ENCODE measurements at regions not wholly inside any gene's neighbourhood (a gene's known extent, or its start where the extent isn't known, plus 50 kb on each side); places are given as distances from the start of the nearest gene placed in this dataset.

- no peak for DNase-seq
Observed at GRCh38 chr3:21801631-21802030, 50.6 kb upstream of the ZNF385D start.

DNA sequence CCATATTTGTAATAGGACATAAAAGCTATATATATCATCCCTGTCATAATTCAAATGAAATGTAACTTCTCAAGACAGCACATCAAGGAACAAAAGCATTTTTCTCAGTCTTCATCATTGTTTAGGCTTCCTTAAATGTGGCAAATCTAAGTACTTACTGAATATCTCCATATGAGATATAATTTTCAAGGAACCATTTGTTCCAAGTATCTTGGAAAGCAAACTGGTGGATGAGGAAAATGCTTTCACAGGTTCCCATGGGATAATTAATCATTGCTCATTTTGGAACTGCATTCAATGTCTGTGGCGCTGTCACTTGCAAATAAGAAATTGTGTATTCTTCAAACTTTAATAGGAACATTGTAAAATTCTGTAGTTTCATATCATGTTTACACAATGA, 52.6 kb upstream of the ZNF385D start:
- DNase-seq = no peak

DNA sequence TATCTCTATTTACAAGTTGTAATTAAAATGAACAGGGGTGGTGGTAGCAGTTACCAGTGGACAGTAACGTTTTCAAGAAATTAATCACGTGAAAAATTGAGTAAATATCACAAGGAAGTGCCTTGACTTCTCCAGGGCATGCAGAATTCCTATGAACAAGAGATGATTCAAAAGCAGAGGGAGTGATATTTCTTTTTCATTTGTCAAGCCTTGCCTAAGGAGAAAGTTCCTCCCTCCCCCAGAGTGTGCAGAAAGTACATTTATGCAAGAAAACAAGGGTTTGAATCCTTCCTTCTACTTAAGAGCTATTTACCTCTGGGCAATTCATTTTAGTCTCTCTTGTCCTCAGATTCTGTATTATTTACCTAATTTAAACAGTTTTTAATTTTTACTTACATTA, 53.3 kb upstream of the ZNF385D start:
- DNase-seq = no peak

- DNase-seq = no peak
Observed at GRCh38 chr3:21806733-21807132, 55.7 kb upstream of the ZNF385D start.

DNA sequence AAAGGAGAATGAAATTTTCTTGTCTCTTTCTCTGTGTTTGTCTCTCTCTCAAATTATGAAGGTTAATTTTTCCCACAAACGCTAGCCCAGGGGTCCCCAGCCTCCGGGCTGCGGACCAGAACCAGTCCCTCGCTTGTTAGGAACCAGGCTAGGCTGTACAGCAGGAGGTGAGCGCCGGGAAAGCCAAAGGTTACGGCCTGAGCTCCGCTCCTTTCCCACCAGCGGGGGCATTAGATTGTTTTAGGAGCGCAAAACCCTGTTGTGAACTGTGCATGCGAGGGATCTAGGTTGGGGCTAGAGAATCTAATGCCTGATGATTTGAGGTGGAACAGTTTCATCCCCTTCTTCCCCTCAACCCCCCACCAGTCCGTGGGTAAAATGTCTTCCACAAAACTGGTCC, 74.7 kb upstream of the ZNF385D start:
- no peak for DNase-seq

GRCh38 chr3:21826416-21826815, 75.4 kb upstream of the ZNF385D start:
- DNase-seq = no peak

DNA sequence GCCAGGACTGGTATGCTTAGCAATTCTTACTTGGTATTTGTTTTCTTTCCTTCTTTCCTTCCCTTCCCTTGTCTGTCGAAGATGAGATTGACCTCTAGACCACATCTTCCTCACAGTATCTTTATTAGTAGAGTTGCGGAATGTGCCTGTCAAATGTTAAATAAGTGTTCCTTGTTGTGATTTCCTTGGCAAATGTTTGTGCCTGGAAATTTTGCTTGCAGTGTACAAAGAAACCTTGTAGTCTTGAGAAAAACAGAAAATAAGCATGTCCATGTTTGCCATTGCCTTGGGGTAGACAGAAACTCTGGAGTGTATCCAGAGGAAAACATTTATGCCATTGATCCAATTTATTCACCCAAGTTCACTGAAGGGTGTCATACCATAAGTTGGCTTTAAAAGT, 79.5 kb upstream of the ZNF385D start:
- DNase-seq = no peak

DNA sequence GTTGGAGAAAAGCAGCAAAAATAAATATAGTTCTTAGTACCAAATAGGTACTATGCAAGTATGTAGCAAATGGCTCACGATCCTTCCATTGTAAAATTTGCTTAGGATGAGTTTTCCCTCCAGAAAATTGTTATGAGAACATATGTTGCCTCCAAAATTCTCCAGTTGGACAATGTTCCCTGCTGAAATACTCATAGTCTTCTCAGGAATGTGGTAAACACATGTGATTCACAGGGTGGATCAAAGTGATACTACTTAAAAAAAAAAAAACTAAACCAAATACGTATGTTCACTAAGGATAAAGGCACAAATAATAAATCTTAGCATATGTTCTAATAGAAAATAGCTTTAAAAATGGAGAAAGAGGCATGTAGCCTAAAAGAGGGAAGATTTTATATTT, 84.3 kb upstream of the ZNF385D start:
- DNase-seq = no peak

GRCh38 chr3:21836227-21836626, 85.2 kb upstream of the ZNF385D start:
- DNase-seq = no peak

GRCh38 chr3:21839176-21839575, 88.2 kb upstream of the ZNF385D start:
- DNase-seq = no peak

- no peak for DNase-seq
Observed at GRCh38 chr3:21839592-21839991, 88.6 kb upstream of the ZNF385D start.

GRCh38 chr3:21847005-21847404, 96.0 kb upstream of the ZNF385D start:
- no peak for DNase-seq

DNA sequence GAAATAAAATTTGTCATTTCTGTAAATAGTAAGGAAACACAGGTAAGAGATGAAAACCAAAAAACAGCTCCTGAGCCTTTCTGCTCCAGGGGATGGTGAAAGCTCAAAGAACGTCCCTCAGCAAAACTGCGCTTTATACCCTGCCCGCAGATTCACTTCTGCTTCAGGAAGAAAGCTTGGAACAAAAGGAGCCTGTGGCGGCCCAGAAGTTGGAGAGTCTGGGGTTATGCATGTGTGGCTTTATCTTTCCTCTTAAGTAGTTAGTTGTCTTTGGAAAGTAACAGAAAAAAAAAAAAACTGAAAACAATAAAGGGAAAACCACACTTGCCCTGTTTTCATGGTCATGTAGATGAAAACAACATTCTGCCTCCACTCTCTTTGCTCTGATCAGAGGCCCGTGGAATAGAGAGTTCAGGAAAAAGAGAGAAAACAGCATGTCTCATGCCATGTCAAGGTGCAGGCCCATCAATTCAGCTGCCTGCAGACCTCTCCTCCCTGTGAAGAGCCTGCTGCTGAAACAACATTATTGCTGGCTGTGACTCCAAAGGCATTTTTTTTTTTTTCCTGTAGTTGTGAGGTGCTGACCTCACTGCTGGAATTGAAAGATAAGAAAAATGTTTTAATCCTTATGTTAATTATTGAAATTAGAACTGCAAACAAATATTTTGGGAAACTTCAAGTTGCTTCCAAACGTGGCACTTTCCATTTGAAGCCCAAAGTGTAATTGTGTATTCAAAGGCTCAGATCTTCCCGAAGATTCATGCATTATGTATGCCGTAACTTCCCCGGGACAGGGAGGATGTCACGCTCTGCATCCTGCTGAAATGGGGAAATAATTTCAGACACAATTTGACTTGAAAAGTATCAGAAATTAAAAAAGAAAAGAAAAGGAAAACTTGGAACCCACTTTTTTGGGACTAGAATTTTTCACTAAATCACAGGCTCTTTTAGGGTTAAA, 108.4 kb upstream of the ZNF385D start:
- DNase-seq = no peak

GRCh38 chr3:21860082-21860475, 109.1 kb upstream of the ZNF385D start:
- no peak for DNase-seq

DNA sequence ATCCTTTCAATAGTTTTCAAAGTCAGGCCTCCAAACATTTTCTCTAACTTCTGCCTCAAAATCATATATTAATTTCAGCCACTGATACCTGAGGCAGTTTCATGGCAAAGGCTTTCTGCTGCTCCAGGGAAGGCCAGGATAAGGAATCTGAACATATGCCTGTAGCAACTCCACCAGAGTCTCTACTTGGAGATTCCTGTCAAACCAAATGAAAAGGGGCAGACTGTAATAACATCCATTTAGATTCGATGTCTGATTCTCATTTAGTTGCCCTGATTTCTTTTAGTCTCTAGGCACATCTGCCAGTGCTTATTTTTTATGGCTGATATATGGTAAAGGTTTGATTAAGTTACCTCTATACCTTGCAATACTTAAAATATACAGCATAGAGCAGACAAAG, 109.6 kb upstream of the ZNF385D start:
- DNase-seq = no peak

GRCh38 chr3:21876782-21877181, 125.8 kb upstream of the ZNF385D start:
- no peak for DNase-seq

DNA sequence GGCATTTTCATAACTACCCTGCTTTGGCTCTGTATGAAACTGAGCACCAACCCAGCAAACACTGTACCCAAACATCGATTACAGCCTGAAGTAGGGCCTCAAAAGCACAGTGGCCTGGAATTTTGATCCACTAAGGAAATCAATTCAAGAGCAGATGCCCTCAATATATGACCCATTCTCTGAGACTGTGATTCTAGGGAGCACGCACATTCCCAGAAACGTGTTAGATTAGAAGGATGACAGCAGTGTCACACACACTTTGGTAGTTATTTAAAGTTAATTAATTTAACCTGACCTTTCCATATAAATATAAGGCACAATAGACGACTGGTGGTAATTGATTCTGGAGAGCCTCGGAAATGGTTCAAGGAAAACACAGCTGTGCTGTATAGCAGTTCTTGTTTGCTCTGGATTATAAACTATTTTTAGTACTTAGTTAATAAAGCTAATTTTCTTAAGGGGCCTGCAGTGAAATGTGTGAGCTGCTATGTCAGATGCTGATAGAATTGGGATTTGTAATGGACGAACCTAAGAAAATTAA, 126.3 kb upstream of the ZNF385D start:
- no peak for DNase-seq

DNA sequence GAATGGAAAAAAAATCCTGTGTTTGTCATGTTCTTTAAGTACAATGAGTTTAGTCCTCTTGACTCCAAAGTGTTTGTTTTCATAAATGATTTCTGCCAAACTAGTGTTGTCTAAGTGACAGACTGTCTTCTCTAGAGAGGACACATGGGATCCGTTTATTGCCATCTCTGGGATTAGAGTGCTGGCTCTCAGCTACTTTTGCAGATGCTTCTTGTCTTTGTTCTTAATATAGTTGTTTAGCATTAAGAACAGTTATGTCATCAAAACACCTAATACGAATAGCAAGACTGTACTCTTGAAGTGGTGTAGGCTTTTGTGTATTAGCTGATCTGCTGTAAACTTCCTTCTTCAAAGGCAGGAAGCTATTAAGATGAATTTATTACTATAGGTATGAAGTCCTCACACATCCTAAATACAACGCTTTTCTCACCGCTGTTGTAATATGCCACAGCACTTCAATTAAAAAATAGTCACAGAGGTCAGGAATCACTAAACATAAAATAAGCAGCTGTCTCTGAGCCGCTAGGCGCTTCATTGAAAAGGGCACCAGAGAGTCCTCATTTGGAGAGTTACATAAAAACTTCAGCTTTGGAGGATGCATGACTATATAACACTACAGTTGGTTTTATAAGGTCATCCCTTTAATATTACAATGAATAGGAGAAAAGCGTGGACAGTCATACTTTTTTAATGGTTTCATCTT, 128.3 kb upstream of the ZNF385D start:
- DNase-seq = no peak

DNA sequence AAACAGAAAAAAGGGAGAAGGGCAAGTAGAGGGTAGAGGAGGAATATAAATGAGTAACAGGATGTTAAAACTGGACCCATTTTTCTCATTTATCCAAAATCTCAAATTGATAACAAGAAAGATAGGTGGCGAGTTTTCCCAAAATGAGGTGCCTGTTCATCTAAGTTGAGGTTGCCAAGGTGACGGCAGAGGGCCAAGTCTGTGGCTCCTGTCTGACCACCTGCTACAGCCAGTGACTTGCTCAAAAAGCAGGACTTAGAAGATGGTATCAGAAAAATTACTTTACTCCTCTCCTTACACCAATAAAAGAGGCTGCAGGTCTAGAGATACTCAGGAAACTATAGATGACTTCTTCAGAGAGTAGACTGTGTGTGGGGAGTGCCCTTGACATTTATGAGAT, 137.6 kb upstream of the ZNF385D start:
- DNase-seq = no peak

GRCh38 chr3:21889166-21889565, 138.2 kb upstream of the ZNF385D start:
- DNase-seq = no peak

GRCh38 chr3:21892104-21892503, 141.1 kb upstream of the ZNF385D start:
- no peak for DNase-seq

DNA sequence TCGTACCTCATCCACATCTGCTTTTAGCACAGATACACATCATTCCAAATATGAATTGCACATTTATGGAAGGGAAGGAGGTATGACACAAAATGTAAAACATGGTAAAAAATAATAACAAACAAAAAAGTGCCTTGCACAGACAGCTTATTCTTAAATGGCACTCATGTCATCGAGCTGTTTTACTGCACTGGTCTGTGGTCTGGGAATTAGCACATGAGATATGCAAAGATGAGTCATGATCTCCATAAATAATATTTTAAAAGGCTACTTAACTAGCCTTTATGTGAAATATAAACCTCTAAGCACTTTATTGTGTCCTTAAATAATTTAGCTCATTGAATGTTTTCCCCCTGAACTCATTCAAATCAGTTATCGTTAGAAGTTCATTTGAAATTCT, 142.2 kb upstream of the ZNF385D start:
- no peak for DNase-seq

- no peak for DNase-seq
Observed at GRCh38 chr3:21894459-21895340, 143.7 kb upstream of the ZNF385D start.

All from CD4-positive, alpha-beta T cell treated with Interleukin-12 subunit alpha and Interleukin-12 subunit beta, for 1 hour (primary cell).